GM12878 (cell line): ENCODE measurements at regions not wholly inside any gene's neighbourhood (a gene's known extent, or its start where the extent isn't known, plus 50 kb on each side); places are given as distances from the start of the nearest gene placed in this dataset.

ENCODE experiments used
- CREB1 ChIP-seq: IDR thresholded peaks from 2 replicates; pipeline ENCODE4 v1.6.1; 2012; ENCODE audit warnings: low read depth, mild to moderate bottlenecking, inconsistent platforms
- EP300 ChIP-seq, 2 experiments: fragments of 150-350 bp in 1 of 2; IDR thresholded peaks; 2 replicates each; pipeline ENCODE4 v1.6.1; 2011 to 2012; ENCODE audit warnings: low read depth in 2 of 2, low read length in 2 of 2, borderline replicate concordance in 1 of 2, improper control_type of control experiment in 1 of 2, inconsistent platforms in 1 of 2; ENCODE audit not compliant: control insufficient read depth in 1 of 2
- EZH2 ChIP-seq: IDR thresholded peaks from 2 replicates; pipeline ENCODE4 v1.6.1; 2012; ENCODE audit warnings: low read depth, mild to moderate bottlenecking, control low read depth, inconsistent platforms, low read length, borderline replicate concordance; ENCODE audit not compliant: control insufficient read depth
- GABPA ChIP-seq: IDR thresholded peaks from 2 replicates; pipeline ENCODE4 v1.6.1; 2014; ENCODE audit warnings: antibody characterized with exemption, low read depth, mild to moderate bottlenecking, inconsistent platforms
- KDM1A ChIP-seq: fragments of 200-600 bp; sonication (generic); IDR thresholded peaks from 2 replicates; pipeline ENCODE4 v1.6.1; 2016; ENCODE audit warnings: borderline replicate concordance
- POLR2A ChIP-seq: IDR thresholded peaks from 2 replicates; pipeline ENCODE4 v1.6.1; 2011; ENCODE audit warnings: low read depth, mild to moderate bottlenecking, low read length
- POLR2AphosphoS5 ChIP-seq: IDR thresholded peaks from 2 replicates; pipeline ENCODE4 v1.6.1; 2011; ENCODE audit warnings: mild to moderate bottlenecking, low read length, inconsistent platforms
- SMARCA5 ChIP-seq: fragments of 450-650 bp; IDR thresholded peaks from 2 replicates; pipeline ENCODE4 v1.6.1; 2017; ENCODE audit warnings: mild to moderate bottlenecking
- SREBF2 ChIP-seq: IDR thresholded peaks from 2 replicates; pipeline ENCODE4 v1.6.1; 2012; ENCODE audit warnings: mild to moderate bottlenecking, low read length
- TF ChIP-seq, protein P1 (sequence below), 3 experiments: IDR thresholded peaks in 2 of 3; conservative IDR thresholded peaks in 1 of 3; 2 replicates each; pipeline ENCODE4 v1.5.1; 2011; ENCODE audit warnings: low read depth in 3 of 3, low read length in 3 of 3, mild to moderate bottlenecking in 3 of 3, control low read depth in 2 of 3, moderate library complexity in 2 of 3, inconsistent platforms in 1 of 3, mixed read lengths in 1 of 3; ENCODE audit not compliant: control insufficient read depth in 2 of 3, insufficient read depth in 1 of 3; ENCODE audit errors: extremely low read depth in 1 of 3
- TF ChIP-seq, protein P2 (sequence below): IDR thresholded peaks from 2 replicates; pipeline ENCODE4 v1.6.1; 2011; ENCODE audit warnings: low read depth, low read length, improper control_type of control experiment, borderline replicate concordance

DNA sequence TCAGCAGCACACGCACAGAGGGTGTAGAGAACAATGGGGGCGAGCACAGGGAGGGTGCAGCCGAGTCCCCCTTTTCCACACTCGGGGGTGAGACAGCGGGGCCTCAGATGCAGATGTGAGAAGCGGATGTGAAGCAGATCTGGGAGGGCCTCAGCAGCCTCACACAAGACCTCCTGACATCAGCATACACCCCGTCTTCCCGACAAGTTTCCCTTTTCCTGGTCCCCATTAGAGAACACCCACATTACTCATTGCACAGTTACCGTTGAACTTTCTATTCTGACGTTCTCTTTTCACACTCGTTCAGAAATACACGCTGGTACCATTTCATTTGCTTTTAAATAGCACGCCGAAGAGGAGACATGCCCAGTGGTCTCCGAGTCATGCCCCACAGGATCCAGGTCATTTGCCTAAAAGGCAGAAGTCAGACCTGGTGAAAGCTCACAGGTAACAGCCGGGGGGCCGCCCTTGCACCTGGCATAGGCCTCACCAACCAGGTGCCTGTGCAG, 129.5 kb upstream of the ID2 start:
- TF ChIP-seq EP300 (IDR thresholded peaks at IDR 0.05; ENCODE audit: borderline replicate concordance in 1 of 2, control insufficient read depth in 1 of 2, low read depth in 2 of 2, low read length in 2 of 2) (no peak), KDM1A (no peak), SMARCA5 (no peak), POLR2A (no peak), CREB1 (no peak), POLR2AphosphoS5 (no peak), EZH2 (no peak), SREBF2 (no peak), GABPA (no peak)
- TF ChIP-seq, protein P1, sequence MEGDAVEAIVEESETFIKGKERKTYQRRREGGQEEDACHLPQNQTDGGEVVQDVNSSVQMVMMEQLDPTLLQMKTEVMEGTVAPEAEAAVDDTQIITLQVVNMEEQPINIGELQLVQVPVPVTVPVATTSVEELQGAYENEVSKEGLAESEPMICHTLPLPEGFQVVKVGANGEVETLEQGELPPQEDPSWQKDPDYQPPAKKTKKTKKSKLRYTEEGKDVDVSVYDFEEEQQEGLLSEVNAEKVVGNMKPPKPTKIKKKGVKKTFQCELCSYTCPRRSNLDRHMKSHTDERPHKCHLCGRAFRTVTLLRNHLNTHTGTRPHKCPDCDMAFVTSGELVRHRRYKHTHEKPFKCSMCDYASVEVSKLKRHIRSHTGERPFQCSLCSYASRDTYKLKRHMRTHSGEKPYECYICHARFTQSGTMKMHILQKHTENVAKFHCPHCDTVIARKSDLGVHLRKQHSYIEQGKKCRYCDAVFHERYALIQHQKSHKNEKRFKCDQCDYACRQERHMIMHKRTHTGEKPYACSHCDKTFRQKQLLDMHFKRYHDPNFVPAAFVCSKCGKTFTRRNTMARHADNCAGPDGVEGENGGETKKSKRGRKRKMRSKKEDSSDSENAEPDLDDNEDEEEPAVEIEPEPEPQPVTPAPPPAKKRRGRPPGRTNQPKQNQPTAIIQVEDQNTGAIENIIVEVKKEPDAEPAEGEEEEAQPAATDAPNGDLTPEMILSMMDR (IDR thresholded peaks at IDR 0.05 in 2 of 3, conservative IDR thresholded peaks at IDR 0.05 in 1 of 3; ENCODE audit: control insufficient read depth in 2 of 3, extremely low read depth in 1 of 3, insufficient read depth in 1 of 3, low read depth in 3 of 3, low read length in 3 of 3) = no peak
- TF ChIP-seq, protein P2, sequence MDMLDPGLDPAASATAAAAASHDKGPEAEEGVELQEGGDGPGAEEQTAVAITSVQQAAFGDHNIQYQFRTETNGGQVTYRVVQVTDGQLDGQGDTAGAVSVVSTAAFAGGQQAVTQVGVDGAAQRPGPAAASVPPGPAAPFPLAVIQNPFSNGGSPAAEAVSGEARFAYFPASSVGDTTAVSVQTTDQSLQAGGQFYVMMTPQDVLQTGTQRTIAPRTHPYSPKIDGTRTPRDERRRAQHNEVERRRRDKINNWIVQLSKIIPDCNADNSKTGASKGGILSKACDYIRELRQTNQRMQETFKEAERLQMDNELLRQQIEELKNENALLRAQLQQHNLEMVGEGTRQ = no peak
